ENCODE measurements at regions not wholly inside any gene's neighbourhood (a gene's known extent, or its start where the extent isn't known, plus 50 kb on each side); places are given as distances from the start of the nearest gene placed in this dataset.

DNA sequence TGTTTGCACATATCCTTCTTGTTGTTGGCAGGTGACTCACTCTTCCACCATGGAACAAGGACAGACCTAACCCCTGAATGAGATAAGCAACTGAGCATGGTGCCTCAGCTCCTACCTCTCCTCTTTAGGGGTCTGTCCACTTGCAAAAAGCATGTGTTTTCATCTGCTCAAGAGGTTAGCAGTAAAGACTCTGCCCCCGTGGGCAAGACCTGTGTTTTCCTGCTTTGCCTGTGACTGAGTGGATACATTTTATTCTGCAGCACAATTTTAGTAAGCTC, 111.0 kb upstream of the LIFR start:
- H3K4me3 ChIP-seq (ENCODE audit: low read length), result no peak overlapping the region
- DNase-seq (ENCODE audit: low read depth), result no peak
- TF ChIP-seq, protein P1, sequence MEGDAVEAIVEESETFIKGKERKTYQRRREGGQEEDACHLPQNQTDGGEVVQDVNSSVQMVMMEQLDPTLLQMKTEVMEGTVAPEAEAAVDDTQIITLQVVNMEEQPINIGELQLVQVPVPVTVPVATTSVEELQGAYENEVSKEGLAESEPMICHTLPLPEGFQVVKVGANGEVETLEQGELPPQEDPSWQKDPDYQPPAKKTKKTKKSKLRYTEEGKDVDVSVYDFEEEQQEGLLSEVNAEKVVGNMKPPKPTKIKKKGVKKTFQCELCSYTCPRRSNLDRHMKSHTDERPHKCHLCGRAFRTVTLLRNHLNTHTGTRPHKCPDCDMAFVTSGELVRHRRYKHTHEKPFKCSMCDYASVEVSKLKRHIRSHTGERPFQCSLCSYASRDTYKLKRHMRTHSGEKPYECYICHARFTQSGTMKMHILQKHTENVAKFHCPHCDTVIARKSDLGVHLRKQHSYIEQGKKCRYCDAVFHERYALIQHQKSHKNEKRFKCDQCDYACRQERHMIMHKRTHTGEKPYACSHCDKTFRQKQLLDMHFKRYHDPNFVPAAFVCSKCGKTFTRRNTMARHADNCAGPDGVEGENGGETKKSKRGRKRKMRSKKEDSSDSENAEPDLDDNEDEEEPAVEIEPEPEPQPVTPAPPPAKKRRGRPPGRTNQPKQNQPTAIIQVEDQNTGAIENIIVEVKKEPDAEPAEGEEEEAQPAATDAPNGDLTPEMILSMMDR (IDR thresholded peaks at IDR 0.05; ENCODE audit: insufficient read depth, low read depth, low read length, missing control alignments), result no peak

DNA sequence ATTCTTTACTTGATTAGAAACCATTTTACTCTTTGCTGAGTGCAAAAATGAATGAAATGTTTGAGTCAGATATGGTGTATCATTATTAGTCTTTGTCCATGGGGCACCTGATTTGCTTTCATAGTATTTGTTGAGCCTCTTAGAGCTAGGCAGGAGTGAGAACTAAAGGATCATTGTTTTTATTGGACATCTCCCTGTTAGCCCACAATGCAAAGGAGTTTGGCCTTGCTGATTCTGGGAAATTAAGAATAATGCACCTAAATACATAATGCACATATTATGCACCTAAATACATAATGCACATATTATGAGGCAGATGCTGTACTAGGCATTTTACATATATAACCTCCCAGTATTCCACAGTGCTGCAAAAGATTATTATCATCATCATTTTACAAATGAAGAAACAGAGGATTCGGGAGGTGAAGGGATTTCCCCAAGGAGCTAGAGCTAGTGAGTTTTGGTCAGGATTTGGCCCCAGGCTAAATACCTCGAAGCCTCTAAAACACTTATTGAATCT, 113.0 kb upstream of the LIFR start:
- no peak overlapping the region for H3K4me3 ChIP-seq (ENCODE audit: low read length)
- TF ChIP-seq, protein P1 (IDR thresholded peaks at IDR 0.05; ENCODE audit: insufficient read depth, low read depth, low read length, missing control alignments), result no peak
- DNase-seq (ENCODE audit: low read depth), result no peak

DNA sequence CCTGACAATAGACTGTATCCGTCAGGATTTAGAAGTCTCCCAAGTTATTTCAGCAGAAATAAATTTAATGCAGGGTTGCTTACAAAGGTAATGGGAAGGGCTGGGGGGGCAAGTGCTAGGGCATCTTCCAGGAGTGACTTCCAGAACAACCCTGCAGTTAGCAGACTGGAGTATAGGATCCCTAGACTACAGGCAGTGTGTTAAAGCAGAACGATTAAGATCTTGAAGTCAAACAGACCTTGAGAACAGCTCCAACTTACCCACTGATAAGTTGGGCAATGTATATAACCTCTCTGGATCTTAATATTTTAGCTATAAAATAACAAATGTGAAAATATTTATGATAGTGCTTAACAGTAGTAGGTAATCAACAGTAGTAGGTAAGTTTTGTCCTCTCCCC, 113.6 kb upstream of the LIFR start:
- no peak for DNase-seq (ENCODE audit: low read depth)
- H3K4me3 ChIP-seq (ENCODE audit: low read length), result no peak overlapping the region
- TF ChIP-seq, protein P1 (IDR thresholded peaks at IDR 0.05; ENCODE audit: insufficient read depth, low read depth, low read length, missing control alignments), result no peak

DNA sequence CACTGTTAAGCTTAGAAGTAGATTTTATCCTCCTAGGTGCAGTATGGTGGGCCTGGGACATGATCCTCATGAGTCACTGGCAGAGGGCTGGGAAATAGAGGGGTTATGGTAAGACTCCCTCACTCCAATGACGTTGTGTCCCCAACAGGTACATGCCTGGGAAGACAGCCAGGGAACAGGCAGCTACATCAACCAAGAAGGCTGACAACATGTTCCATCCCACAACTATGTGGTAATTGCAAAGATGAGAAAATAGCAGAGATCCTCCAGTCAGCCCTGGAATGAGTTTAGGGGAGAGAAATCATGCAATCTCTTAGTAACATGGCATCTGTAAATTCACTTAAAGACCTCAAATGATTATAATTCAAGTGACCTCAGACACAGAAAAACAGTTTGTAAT, 114.4 kb upstream of the LIFR start:
- no peak overlapping the region for H3K4me3 ChIP-seq (ENCODE audit: low read length)
- TF ChIP-seq, protein P1 (IDR thresholded peaks at IDR 0.05; ENCODE audit: insufficient read depth, low read depth, low read length, missing control alignments), result no peak
- DNase-seq (ENCODE audit: low read depth), result peak; percentile 19

DNA sequence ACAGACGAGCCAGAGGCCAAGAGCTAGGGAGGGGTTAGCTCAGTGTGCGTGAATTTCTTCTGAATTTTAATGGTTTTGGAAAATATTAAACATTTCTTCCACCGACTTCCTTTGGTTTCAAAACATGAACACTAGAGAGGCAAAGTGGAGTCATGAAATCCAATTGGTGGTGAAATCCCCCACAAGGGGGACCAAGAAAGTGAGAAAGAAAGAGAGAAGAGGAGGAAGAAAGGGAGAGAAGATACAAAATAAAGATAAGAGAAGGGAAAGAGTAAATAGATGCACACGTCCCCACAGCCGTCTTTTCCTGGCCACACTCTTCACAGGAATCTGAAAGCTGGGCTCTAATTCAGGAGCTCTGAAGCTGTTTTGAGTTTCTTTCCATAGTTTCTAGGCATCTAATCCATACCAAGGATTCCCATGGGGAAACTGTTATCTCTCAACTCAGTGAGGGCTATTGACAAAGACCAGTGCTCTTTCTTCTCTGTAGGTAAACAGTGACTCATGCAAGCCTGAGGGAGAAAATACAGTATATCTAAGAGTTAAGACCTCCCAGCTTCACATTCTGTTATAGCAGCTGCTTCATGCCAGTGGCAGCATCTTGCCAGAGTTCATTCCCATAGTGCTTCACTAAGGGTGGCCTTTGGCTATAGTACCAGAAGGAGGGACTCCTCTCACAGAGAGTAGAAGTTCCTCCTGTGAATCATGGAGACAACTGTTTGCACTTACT, 115.8 kb upstream of the LIFR start:
- no peak overlapping the region for H3K4me3 ChIP-seq (ENCODE audit: low read length)
- TF ChIP-seq, protein P1 (IDR thresholded peaks at IDR 0.05; ENCODE audit: insufficient read depth, low read depth, low read length, missing control alignments), result no peak
- peak; percentile 47 for DNase-seq (ENCODE audit: low read depth)

DNA sequence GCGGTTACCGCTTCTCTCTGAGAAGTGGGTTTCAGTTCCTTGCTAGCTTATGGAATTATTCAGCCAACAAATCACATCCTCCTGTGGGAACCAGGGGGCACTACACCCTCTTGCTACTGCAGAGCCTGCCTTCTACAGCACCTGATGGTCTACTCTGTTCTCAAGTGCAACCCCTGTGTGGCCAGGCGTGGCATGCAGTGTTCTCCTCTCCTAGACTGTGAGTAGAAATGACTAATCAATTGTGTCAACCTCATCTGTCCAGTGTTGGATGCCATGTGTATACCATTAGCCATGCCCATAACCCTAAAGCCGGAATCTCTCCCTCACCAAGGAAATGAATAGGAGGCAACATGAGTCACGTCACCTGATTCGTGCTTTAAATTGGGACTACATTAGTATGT, 117.2 kb upstream of the LIFR start:
- no peak overlapping the region for H3K4me3 ChIP-seq (ENCODE audit: low read length)
- TF ChIP-seq, protein P1 (IDR thresholded peaks at IDR 0.05; ENCODE audit: insufficient read depth, low read depth, low read length, missing control alignments), result no peak
- DNase-seq (ENCODE audit: low read depth), result peak; percentile 56

DNA sequence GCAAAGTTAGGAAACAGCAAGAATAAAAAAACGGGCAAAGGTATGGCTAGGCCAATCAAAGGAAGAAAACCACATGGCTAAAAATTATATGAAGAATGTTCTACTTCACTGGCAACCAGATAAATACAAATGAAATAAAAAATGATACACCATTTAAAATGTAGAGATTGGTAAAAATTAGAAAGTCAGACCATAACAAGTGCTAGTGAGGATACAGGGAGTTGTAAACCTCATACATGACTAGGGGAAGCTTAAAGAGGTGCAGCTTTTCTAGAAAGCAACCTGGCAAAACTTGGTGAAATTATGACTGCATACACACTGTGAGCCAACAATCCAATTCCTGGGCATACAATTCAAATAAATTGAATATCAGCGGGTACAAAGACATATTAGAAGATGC, 119.0 kb upstream of the LIFR start:
- TF ChIP-seq, protein P1 (IDR thresholded peaks at IDR 0.05; ENCODE audit: insufficient read depth, low read depth, low read length, missing control alignments), result no peak
- DNase-seq (ENCODE audit: low read depth), result no peak
- no peak overlapping the region for H3K4me3 ChIP-seq (ENCODE audit: low read length)
